ENCODE measurements at regions not wholly inside any gene's neighbourhood (a gene's known extent, or its start where the extent isn't known, plus 50 kb on each side); places are given as distances from the start of the nearest gene placed in this dataset.

- no peak for DNase-seq (ENCODE audit: low spot score)
Observed at GRCh38 chr15:39209548-39210211, 371.2 kb upstream of the THBS1 start.

- no peak for DNase-seq (ENCODE audit: low spot score)
Observed at GRCh38 chr15:39211108-39211979, 369.5 kb upstream of the THBS1 start.

GRCh38 chr15:39213385-39213840, 367.5 kb upstream of the THBS1 start:
- DNase-seq (ENCODE audit: low spot score) = no peak

GRCh38 chr15:39215015-39215414, 365.9 kb upstream of the THBS1 start:
- no peak for DNase-seq (ENCODE audit: low spot score)

- DNase-seq (ENCODE audit: low spot score) = no peak
Observed at GRCh38 chr15:39216816-39217215, 364.1 kb upstream of the THBS1 start.

GRCh38 chr15:39219608-39220007, 361.3 kb upstream of the THBS1 start:
- no peak for DNase-seq (ENCODE audit: low spot score)

- DNase-seq (ENCODE audit: low spot score) = no peak
Observed at GRCh38 chr15:39226169-39226937, 354.5 kb upstream of the THBS1 start.

GRCh38 chr15:39227001-39227400, 353.9 kb upstream of the THBS1 start:
- DNase-seq (ENCODE audit: low spot score) = no peak

GRCh38 chr15:39228889-39229288, 352.0 kb upstream of the THBS1 start:
- no peak for DNase-seq (ENCODE audit: low spot score)

- DNase-seq (ENCODE audit: low spot score) = no peak
Observed at GRCh38 chr15:39230205-39230907, 350.5 kb upstream of the THBS1 start.

- no peak for DNase-seq (ENCODE audit: low spot score)
Observed at GRCh38 chr15:39230908-39231285, 350.0 kb upstream of the THBS1 start.

- DNase-seq (ENCODE audit: low spot score) = no peak
Observed at GRCh38 chr15:39232512-39232911, 348.4 kb upstream of the THBS1 start.

GRCh38 chr15:39235084-39235795, 345.6 kb upstream of the THBS1 start:
- DNase-seq (ENCODE audit: low spot score) = peak; percentile 31

- no peak for DNase-seq (ENCODE audit: low spot score)
Observed at GRCh38 chr15:39236375-39236774, 344.5 kb upstream of the THBS1 start.

- DNase-seq (ENCODE audit: low spot score) = no peak
Observed at GRCh38 chr15:39238443-39238842, 342.4 kb upstream of the THBS1 start.

- DNase-seq (ENCODE audit: low spot score) = no peak
Observed at GRCh38 chr15:39239562-39239961, 341.3 kb upstream of the THBS1 start.

GRCh38 chr15:39242345-39242744, 338.5 kb upstream of the THBS1 start:
- no peak for DNase-seq (ENCODE audit: low spot score)

GRCh38 chr15:39243396-39243795, 337.5 kb upstream of the THBS1 start:
- no peak for DNase-seq (ENCODE audit: low spot score)

GRCh38 chr15:39244776-39245175, 336.1 kb upstream of the THBS1 start:
- no peak for DNase-seq (ENCODE audit: low spot score)

- DNase-seq (ENCODE audit: low spot score) = no peak
Observed at GRCh38 chr15:39246523-39246922, 334.4 kb upstream of the THBS1 start.

- no peak for DNase-seq (ENCODE audit: low spot score)
Observed at GRCh38 chr15:39247574-39247973, 333.3 kb upstream of the THBS1 start.

Data from activated CD4-positive, alpha-beta T cell treated with anti-CD3 and anti-CD28 coated beads, Interleukin-2, Interleukin-4, amounts not matched to agents 100 ng/mL and 50 ng/mL, durations not matched to agents 16 hours and 8 hours (primary cell).